Keratinocyte (primary cell): ENCODE measurements at regions not wholly inside any gene's neighbourhood (a gene's known extent, or its start where the extent isn't known, plus 50 kb on each side); places are given as distances from the start of the nearest gene placed in this dataset.

ENCODE experiments used
- DNase-seq: peaks from one replicate; pipeline ENCODE4 v3.0.0-alpha.2; 2011; ENCODE audit warnings: low read depth, missing footprints, low spot score
- FAIRE-seq: peaks from 2 replicates; lab custom pipeline; 2011; peaks lifted over from hg19 to GRCh38; lab: Jason Lieb, UNC
- H2AFZ ChIP-seq: 2 replicates; pipeline ENCODE4 v1.6.0; 2012; ENCODE audit warnings: low read length, control low read depth, inconsistent platforms; ENCODE audit not compliant: control insufficient read depth
- H3K27ac ChIP-seq: 2 replicates; pipeline ENCODE4 v1.5.1; 2011; ENCODE audit warnings: low read length; ENCODE audit not compliant: control insufficient read depth, insufficient read depth
- H3K27me3 ChIP-seq: 3 replicates; pipeline ENCODE4 v1.6.0; 2011; ENCODE audit warnings: low read length; ENCODE audit not compliant: control insufficient read depth, insufficient read depth; ENCODE audit errors: extremely low read depth
- H3K36me3 ChIP-seq, 2 experiments: 2 replicates in 1 of 2; 3 replicates in 1 of 2; pipeline ENCODE4 v1.5.1; 2011; ENCODE audit warnings: low read length in 2 of 2, mild to moderate bottlenecking in 1 of 2; ENCODE audit not compliant: control insufficient read depth in 2 of 2, insufficient read depth in 2 of 2; ENCODE audit errors: extremely low read depth in 1 of 2
- H3K4me1 ChIP-seq: 3 replicates; pipeline ENCODE4 v1.5.1; 2011; ENCODE audit warnings: low read length; ENCODE audit not compliant: control insufficient read depth, insufficient read depth; ENCODE audit errors: extremely low read depth
- H3K4me2 ChIP-seq: 3 replicates; pipeline ENCODE4 v1.6.0; 2011; ENCODE audit warnings: low read depth, low read length; ENCODE audit not compliant: control insufficient read depth, insufficient read depth; ENCODE audit errors: extremely low read depth
- H3K4me3 ChIP-seq, 3 experiments: fragments of 200-600 bp in 1 of 3; sonication (generic) in 1 of 3; 2 replicates in 2 of 3; 3 replicates in 1 of 3; pipeline ENCODE4 v1.5.1; 2011 to 2016; ENCODE audit warnings: low read length in 3 of 3, mild to moderate bottlenecking in 3 of 3, control low read depth in 2 of 3, inconsistent platforms in 1 of 3, low read depth in 1 of 3, mixed read lengths in 1 of 3, mixed run types in 1 of 3, moderate library complexity in 1 of 3; ENCODE audit not compliant: control insufficient read depth in 2 of 3, insufficient read depth in 2 of 3; ENCODE audit errors: extremely low read depth in 1 of 3
- H3K79me2 ChIP-seq: 2 replicates; pipeline ENCODE4 v1.6.0; 2012; ENCODE audit warnings: low read length; ENCODE audit not compliant: control insufficient read depth, insufficient read depth
- H3K9ac ChIP-seq: 3 replicates; pipeline ENCODE4 v1.6.0; 2011; ENCODE audit warnings: low read length; ENCODE audit not compliant: control insufficient read depth, insufficient read depth; ENCODE audit errors: extremely low read depth
- H3K9me1 ChIP-seq: 3 replicates; pipeline ENCODE4 v1.6.0; 2011; ENCODE audit warnings: low read length; ENCODE audit not compliant: control insufficient read depth, insufficient read depth; ENCODE audit errors: extremely low read depth
- H3K9me3 ChIP-seq: 2 replicates; pipeline ENCODE4 v1.5.1; 2012; ENCODE audit warnings: low read depth, low read length; ENCODE audit not compliant: control insufficient read depth
- H4K20me1 ChIP-seq: 3 replicates; pipeline ENCODE4 v1.6.0; 2011; ENCODE audit warnings: low read length; ENCODE audit not compliant: control insufficient read depth, insufficient read depth; ENCODE audit errors: extremely low read depth
- CTCF ChIP-seq, 3 experiments: IDR thresholded peaks in 1 of 3; conservative IDR thresholded peaks in 1 of 3; optimal IDR thresholded peaks in 1 of 3; 2 replicates in 2 of 3; 3 replicates in 1 of 3; pipeline versions ENCODE3 to v1.5.1; 2011; ENCODE audit warnings: low read length in 3 of 3, mild to moderate bottlenecking in 3 of 3, moderate library complexity in 2 of 3, control low read depth in 1 of 3, inconsistent platforms in 1 of 3; ENCODE audit not compliant: insufficient read depth in 2 of 3; ENCODE audit errors: extremely low read depth in 1 of 3
- EZH2 ChIP-seq: IDR thresholded peaks from one replicate; pipeline ENCODE4 v1.6.1; 2012; ENCODE audit warnings: inconsistent platforms, mild to moderate bottlenecking, low read length, moderate library complexity
- dilution Hi-C: fragments of 300-500 bp; cut with MboI; formaldehyde crosslinking; loops from one replicate; pipeline ENCODE4 v1.7.0; 2020; ENCODE audit warnings: low sequenced_read_pairs; ENCODE audit not compliant: extremely low pct_ligation_motif_present

DNA sequence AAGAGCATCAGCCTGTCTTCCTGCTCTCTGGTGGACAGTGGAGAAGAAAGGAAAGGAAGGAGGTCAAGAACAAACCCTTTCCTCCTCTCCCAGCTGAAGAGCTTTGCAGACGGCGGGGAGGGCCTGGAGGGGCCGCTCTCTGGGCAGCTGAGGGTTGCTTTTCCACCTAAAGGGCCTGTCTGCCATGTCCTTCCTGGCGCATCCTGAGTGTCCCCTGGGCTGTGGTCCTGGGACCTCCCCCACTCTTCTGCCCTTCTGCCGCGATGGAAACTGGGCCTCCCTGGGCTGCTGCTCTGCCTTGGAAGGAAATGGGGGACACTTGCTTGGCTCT lies 107.0 kb downstream of the ETS2 start:
- Histone ChIP-seq H3K9me3 (no peaks in the 10 kb centered on the region), H3K9me1 (no peaks in the 10 kb centered on the region), H3K9ac (peak overlapping the region; percentile 67), H4K20me1 (no peaks in the 10 kb centered on the region), H3K36me3 (no peaks in the 10 kb centered on the region), H3K4me2 (peak overlapping the region; percentile 63), H3K4me3 (no peak overlapping the region), H3K79me2 (no peaks in the 10 kb centered on the region), H3K4me1 (peaks cover 60% of the 10 kb centered on the region), H3K27ac (peak overlapping the region; percentile 43), H2AFZ (peak overlapping the region; percentile 28), H3K27me3 (no peaks in the 10 kb centered on the region)
- DNase-seq: no peak
- dilution Hi-C loops: no loop called here
- TF ChIP-seq CTCF (optimal IDR thresholded peaks at IDR 0.05 in 1 of 3, IDR thresholded peaks at IDR 0.05 in 1 of 3, conservative IDR thresholded peaks at IDR 0.05 in 1 of 3; ENCODE audit: extremely low read depth in 1 of 3, insufficient read depth in 2 of 3, low read length in 3 of 3): no peak
- TF ChIP-seq EZH2: no peak
- FAIRE-seq: no peak

DNA sequence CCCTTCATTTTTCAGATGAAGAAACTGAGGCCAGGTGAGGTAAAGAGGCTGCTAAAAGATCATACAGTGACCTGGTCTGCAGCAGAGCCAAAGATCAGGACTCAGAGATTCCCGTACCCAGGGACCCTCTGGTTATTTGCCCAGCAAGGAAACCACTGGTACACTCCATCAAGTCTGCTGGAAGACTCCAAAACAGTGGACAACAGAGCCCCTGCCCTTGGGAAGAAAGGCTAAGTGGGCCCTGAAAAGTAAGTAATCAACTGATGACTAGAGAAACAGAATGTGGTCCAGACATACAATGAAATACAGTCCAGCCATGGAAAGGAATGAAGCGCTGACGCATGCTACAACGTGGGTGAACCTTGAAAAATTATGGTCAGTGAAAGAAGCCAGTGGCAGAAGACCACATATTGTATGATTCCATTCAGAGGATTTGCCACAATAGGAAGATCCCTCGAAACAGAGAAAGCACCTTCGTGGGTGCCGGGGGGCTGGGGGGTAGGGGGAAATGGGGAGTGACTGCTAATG lies 106.4 kb downstream of the ETS2 start:
- no peak overlapping the region for H3K27ac ChIP-seq
- no peak overlapping the region for H3K9ac ChIP-seq
- no peak overlapping the region for H3K4me2 ChIP-seq
- FAIRE-seq: no peak
- no peaks in the 10 kb centered on the region for H3K36me3 ChIP-seq
- H2AFZ ChIP-seq: no peak overlapping the region
- H3K27me3 ChIP-seq: no peaks in the 10 kb centered on the region
- H4K20me1 ChIP-seq: no peaks in the 10 kb centered on the region
- dilution Hi-C loops: no loop called here
- H3K4me1 ChIP-seq: peaks cover 66% of the 10 kb centered on the region
- H3K79me2 ChIP-seq: no peaks in the 10 kb centered on the region
- no peak overlapping the region for H3K4me3 ChIP-seq
- no peaks in the 10 kb centered on the region for H3K9me3 ChIP-seq
- no peak for TF ChIP-seq EZH2
- H3K9me1 ChIP-seq: no peaks in the 10 kb centered on the region
- DNase-seq: no peak

GRCh38 chr21:38911484-38912101 lies 105.9 kb downstream of the ETS2 start:
- no peaks in the 10 kb centered on the region for H3K79me2 ChIP-seq
- peak overlapping the region; percentile 51 for H3K9ac ChIP-seq
- no peaks in the 10 kb centered on the region for H3K27me3 ChIP-seq
- no peaks in the 10 kb centered on the region for H4K20me1 ChIP-seq
- H3K9me1 ChIP-seq: no peaks in the 10 kb centered on the region
- H3K27ac ChIP-seq: peak overlapping the region; percentile 70
- DNase-seq: no peak
- H3K4me3 ChIP-seq: no peak overlapping the region
- H2AFZ ChIP-seq: no peak overlapping the region
- dilution Hi-C loops: no loop called here
- H3K36me3 ChIP-seq: no peaks in the 10 kb centered on the region
- no peaks in the 10 kb centered on the region for H3K9me3 ChIP-seq
- TF ChIP-seq EZH2 (no peak), CTCF (optimal IDR thresholded peaks at IDR 0.05 in 1 of 3, IDR thresholded peaks at IDR 0.05 in 1 of 3, conservative IDR thresholded peaks at IDR 0.05 in 1 of 3; ENCODE audit: extremely low read depth in 1 of 3, insufficient read depth in 2 of 3, low read length in 3 of 3) (no peak)
- FAIRE-seq: no peak
- H3K4me1 ChIP-seq: peaks cover 72% of the 10 kb centered on the region
- H3K4me2 ChIP-seq: peak overlapping the region; percentile 34
